Mucosa of gallbladder (tissue), 1 donor: ENCODE measurements at regions not wholly inside any gene's neighbourhood (a gene's known extent, or its start where the extent isn't known, plus 50 kb on each side); places are given as distances from the start of the nearest gene placed in this dataset.
"Not testable (repeated sequence)": the region's sequence is repeated elsewhere in the genome, so short reads cannot be mapped to it uniquely, and the experiment has no call there.

Experiments used
- DNase-seq: peaks from one replicate; pipeline ENCODE4 v3.0.0-alpha.2; 2020; ENCODE audit warnings: low spot score
- donor health status: DM: no; HTN: no; CAD: no.

DNA sequence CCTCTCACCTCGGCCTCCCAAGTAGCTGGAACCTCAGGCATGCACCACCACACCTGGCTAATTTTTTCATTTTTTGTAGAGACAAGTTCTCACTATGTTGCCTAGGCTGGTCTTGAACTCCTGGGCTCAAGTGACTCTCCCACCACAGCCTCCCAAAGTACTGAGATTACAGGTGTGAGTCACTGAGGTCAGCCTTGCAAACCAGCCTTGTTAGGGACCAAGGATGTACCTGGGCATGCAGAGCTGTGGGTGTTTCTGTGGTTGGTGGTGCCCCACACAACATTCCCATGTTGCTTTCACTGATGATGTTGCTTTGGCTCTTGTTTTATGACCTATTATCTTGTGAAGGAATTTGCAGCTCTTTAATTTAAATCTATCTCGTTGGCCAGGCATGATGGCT is 54.8 kb downstream of the OTUD1 start:
- DNase-seq = no peak

DNA sequence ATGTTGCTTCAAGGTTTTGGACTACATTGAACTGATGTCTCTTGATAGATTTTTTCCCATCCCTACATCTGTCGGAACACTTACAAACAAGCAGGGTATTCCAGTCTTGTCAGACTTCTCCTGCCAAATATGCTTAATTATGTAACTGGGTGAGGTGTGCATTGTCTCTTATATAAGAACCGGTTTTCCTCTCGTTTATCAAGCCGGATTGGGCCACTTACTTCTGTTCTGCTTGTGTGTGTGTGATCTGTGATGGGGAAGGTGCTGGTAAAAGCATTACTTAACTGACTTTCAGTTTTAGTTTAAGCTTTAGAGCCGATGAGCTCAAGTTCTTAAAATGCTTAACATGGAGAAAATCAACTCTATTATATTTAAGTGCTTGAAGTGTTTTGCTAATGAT is 57.9 kb downstream of the OTUD1 start:
- no peak for DNase-seq

GRCh38 chr10:23499372-23500132 is 60.7 kb downstream of the OTUD1 start:
- DNase-seq = no peak

GRCh38 chr10:23505797-23506465 is 67.1 kb downstream of the OTUD1 start:
- DNase-seq = no peak

DNA sequence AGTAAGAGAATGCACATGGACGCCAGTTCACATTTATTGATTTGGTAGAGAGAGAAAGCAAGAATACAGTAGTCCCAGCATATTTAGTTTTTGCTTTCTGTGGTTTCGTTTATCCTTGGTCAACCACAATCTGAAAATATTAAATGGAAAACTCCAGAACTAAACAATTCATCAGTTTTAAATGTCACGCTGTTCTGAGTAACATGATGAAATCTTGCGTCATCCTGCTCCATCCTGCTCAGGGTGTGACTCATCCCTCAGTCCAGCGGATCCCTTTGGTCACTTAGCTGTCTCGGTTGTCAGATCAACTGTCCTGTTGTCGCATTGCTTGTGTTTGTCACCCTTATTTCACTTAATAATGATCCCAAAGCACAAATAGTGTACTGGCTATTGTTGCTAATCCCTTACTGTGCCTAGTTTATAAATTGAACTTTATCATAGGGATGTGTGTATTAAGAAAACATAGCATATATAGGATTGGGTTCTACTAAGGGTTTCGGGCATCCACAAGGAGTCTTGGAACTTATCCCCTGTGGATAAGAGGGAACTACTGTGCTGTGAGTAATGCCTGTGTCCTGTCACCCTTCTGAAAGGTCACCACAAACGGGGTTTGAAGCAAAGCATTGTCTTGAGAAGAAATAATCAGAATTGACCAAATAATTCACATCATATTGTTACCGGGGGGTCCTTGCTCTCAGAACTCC is 73.6 kb downstream of the OTUD1 start:
- DNase-seq = no peak

GRCh38 chr10:23513621-23514020 is 74.7 kb downstream of the OTUD1 start:
- DNase-seq = not testable (repeated sequence)

- no peak for DNase-seq
Measured at GRCh38 chr10:23514321-23514720, 75.4 kb downstream of the OTUD1 start.

- no peak for DNase-seq
Measured at GRCh38 chr10:23516530-23516929, 77.7 kb downstream of the OTUD1 start.

GRCh38 chr10:23517155-23517554 is 78.3 kb downstream of the OTUD1 start:
- no peak for DNase-seq

DNA sequence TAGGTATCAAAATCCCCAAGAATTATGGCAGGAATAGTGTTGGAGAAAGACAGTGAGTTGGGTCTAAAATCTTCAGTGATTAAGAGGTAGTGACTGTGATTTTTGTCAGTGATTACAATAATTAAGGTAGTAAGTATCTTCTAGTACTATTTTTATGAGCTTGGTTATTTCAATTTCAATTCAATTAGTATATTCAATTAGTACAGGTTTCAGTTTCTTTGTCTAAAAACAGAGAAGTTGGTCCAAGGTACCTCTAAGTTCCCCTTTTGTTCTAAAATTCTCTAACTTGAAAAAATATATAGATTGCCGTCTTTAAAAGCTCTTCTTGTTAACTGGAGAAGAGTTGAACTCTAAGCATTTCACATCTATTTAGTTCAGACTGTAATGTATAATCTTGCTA is 82.9 kb downstream of the OTUD1 start:
- DNase-seq = no peak

DNA sequence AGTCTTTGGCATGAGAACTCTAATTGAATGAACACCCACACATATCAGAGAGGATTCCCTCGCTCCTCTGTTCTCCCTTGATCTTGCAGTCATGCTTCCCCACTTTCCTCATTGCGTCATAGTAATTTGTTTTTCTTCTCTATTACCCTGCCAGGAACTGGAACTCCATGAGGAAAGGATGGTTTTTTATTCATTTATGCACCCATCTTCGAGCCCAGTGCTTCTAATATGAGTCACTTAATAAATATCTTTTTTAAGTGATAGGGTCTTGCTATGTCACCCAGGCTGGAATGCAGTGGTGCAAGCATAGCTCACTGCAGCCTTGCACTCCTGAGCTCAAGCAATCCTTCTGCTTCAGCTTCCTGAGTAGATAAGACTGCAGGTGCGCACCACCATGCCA is 83.5 kb downstream of the OTUD1 start:
- no peak for DNase-seq

- DNase-seq = no peak
Measured at GRCh38 chr10:23523251-23523650, 84.4 kb downstream of the OTUD1 start.

DNA sequence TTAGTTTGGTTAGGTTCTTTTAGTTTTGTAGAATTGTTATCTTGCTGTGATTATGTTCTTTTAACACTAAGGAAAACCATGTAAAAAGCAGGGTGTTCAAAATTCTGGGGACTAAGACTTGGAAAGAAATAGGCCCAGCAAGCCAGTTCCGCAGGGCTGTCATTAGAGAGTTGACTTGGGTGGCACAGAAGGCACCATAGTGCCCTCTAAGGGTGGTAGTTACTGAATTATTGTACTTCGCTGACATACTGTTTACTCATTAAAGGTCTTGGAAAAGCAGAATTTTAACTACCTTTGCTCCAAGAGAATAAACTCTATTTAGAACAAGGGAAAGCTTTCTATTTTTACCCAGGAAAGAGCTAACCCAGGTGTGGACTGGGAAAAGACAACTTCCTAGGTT is 86.5 kb downstream of the OTUD1 start:
- peak; percentile 21 for DNase-seq

DNA sequence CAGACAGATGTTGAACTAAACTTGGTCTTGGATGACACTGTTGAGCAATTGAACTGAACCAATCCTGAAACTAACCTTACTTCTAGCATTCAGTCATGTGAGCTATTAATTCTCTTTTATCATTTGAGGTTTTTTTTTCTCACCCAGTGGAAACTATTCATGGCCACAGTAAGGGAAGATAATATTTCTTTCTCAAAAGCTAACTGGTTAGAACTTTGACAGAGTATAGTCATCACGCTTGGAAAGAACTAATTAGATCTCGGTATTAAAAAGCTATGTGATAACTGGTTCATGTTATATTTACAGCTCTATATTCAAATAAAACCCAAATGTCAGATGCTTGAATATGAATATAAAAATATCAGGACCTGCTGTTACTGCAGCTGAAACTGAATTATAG is 89.5 kb downstream of the OTUD1 start:
- DNase-seq = no peak

- DNase-seq = no peak
Measured at GRCh38 chr10:23529625-23530024, 90.8 kb downstream of the OTUD1 start.

- DNase-seq = no peak
Measured at GRCh38 chr10:23530079-23530478, 91.2 kb downstream of the OTUD1 start.

DNA sequence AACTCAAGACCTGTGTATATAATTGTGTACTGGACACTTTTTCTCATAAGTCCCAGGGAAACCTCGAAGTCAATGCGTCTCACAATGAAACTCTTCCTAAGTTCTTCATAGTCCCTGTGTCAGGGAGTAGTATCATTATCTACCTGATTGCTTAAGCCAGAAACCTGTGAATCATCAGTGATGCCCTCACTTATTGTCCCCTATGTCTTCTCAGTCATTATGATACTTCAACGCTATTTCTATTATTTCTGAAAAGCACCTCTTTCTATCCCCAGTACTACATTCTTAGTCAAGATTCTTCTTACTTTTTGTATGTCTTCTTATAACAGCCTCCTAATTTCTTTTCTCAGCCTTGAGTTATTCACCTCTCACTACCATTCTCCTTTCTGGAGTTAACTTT is 94.3 kb downstream of the OTUD1 start:
- no peak for DNase-seq

GRCh38 chr10:23534326-23534725 is 95.5 kb downstream of the OTUD1 start:
- no peak for DNase-seq

DNA sequence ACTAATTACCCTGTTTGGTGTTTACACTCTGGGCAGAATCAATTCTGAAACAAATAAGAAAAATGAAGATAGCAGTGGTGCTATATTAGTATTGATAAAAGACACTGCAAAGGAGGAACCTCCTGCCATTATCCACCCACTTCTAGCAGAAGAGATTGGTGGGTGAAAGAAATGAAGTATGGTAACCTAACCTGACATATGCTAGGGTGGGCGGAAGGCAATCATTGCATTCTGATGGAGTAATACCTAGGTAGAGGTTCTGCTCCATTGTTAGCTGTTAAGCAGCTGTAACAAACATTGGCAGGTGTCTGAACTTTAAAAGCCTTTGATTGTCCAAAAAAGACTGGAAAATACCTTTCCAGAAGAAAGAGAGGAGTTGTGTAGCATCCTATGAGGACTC is 95.9 kb downstream of the OTUD1 start:
- DNase-seq = no peak

GRCh38 chr10:23535381-23535780 is 96.5 kb downstream of the OTUD1 start:
- no peak for DNase-seq

- DNase-seq = no peak
Measured at GRCh38 chr10:23538968-23539367, 100.1 kb downstream of the OTUD1 start.

GRCh38 chr10:23540401-23541030 is 101.6 kb downstream of the OTUD1 start:
- DNase-seq = no peak
